Type B pancreatic cell (in vitro differentiated cells): ENCODE measurements at regions not wholly inside any gene's neighbourhood (a gene's known extent, or its start where the extent isn't known, plus 50 kb on each side); places are given as distances from the start of the nearest gene placed in this dataset.

Source experiments
- DNase-seq: peaks from one replicate; pipeline ENCODE4 v3.0.0; 2021; ENCODE audit warnings: mixed read lengths; ENCODE audit not compliant: unreplicated experiment; ENCODE audit errors: extremely low spot score
- H3K27ac Mint-ChIP-seq: 2 replicates; pipeline ENCODE4 v1.8.0; 2021; ENCODE audit warnings: mild to moderate bottlenecking, mixed read lengths
- H3K27me3 Mint-ChIP-seq: 2 replicates; pipeline ENCODE4 v1.8.0; 2021; ENCODE audit warnings: mixed read lengths
- H3K36me3 Mint-ChIP-seq: 2 replicates; pipeline ENCODE4 v1.8.0; 2021; ENCODE audit warnings: mixed read lengths
- H3K4me1 Mint-ChIP-seq: one replicate; pipeline ENCODE4 v1.8.0; 2021; ENCODE audit warnings: mixed read lengths; ENCODE audit not compliant: unreplicated experiment
- H3K4me3 Mint-ChIP-seq: 2 replicates; pipeline ENCODE4 v1.8.0; 2021; ENCODE audit warnings: mild to moderate bottlenecking, mixed read lengths
- H3K9me3 Mint-ChIP-seq: 2 replicates; pipeline ENCODE4 v1.8.0; 2021; ENCODE audit warnings: mixed read lengths
- CTCF ChIP-seq: fragments of 200-600 bp; sonication (generic); conservative IDR thresholded peaks from 2 replicates; pipeline ENCODE4 v1.5.0; 2021; ENCODE audit warnings: antibody characterized with exemption, mild to moderate bottlenecking

- Mint-ChIP-seq H3K4me1 (no peaks in the 10 kb centered on the region), H3K36me3 (no peaks in the 10 kb centered on the region), H3K27ac (no peak overlapping the region), H3K9me3 (no peaks in the 10 kb centered on the region), H3K27me3 (peaks cover 4% of the 10 kb centered on the region), H3K4me3 (no peak overlapping the region)
- TF ChIP-seq CTCF: no peak
- DNase-seq: no peak
Observed at GRCh38 chrX:22325096-22325495, 52.4 kb downstream of the CBLL2 start.

GRCh38 chrX:22329783-22330182 is 57.1 kb downstream of the CBLL2 start:
- Mint-ChIP-seq H3K9me3 (peaks cover 2% of the 10 kb centered on the region), H3K36me3 (no peaks in the 10 kb centered on the region), H3K27me3 (no peaks in the 10 kb centered on the region), H3K4me3 (no peak overlapping the region), H3K27ac (no peak overlapping the region), H3K4me1 (no peaks in the 10 kb centered on the region)
- no peak for DNase-seq
- no peak for TF ChIP-seq CTCF

- no peaks in the 10 kb centered on the region for H3K36me3 Mint-ChIP-seq
- H3K4me3 Mint-ChIP-seq: no peak overlapping the region
- no peaks in the 10 kb centered on the region for H3K4me1 Mint-ChIP-seq
- peaks cover 18% of the 10 kb centered on the region for H3K9me3 Mint-ChIP-seq
- no peaks in the 10 kb centered on the region for H3K27me3 Mint-ChIP-seq
- no peak for TF ChIP-seq CTCF
- no peak overlapping the region for H3K27ac Mint-ChIP-seq
- DNase-seq: no peak
Observed at GRCh38 chrX:22338740-22339139, 66.0 kb downstream of the CBLL2 start.

GRCh38 chrX:22339459-22339858 is 66.7 kb downstream of the CBLL2 start:
- no peak for DNase-seq
- Mint-ChIP-seq H3K27me3 (no peaks in the 10 kb centered on the region), H3K4me3 (no peak overlapping the region), H3K4me1 (no peaks in the 10 kb centered on the region), H3K9me3 (peaks cover 18% of the 10 kb centered on the region), H3K27ac (no peak overlapping the region), H3K36me3 (no peaks in the 10 kb centered on the region)
- TF ChIP-seq CTCF: no peak

GRCh38 chrX:22340022-22340616 is 67.4 kb downstream of the CBLL2 start:
- Mint-ChIP-seq H3K4me3 (no peak overlapping the region), H3K4me1 (no peaks in the 10 kb centered on the region)
- no peak for TF ChIP-seq CTCF

GRCh38 chrX:22343192-22343591 is 70.5 kb downstream of the CBLL2 start:
- Mint-ChIP-seq H3K27ac (no peak overlapping the region), H3K9me3 (peaks cover 8% of the 10 kb centered on the region), H3K36me3 (no peaks in the 10 kb centered on the region), H3K4me1 (no peaks in the 10 kb centered on the region), H3K27me3 (no peaks in the 10 kb centered on the region), H3K4me3 (no peak overlapping the region)
- DNase-seq: no peak
- TF ChIP-seq CTCF: no peak

More at GRCh38 chrX:22340022-22340616, 67.4 kb downstream of the CBLL2 start:
- H3K9me3 Mint-ChIP-seq: peaks cover 12% of the 10 kb centered on the region
- no peak overlapping the region for H3K27ac Mint-ChIP-seq
- no peak for DNase-seq
- H3K27me3 Mint-ChIP-seq: no peaks in the 10 kb centered on the region
- no peaks in the 10 kb centered on the region for H3K36me3 Mint-ChIP-seq
